Panc1 (cell line): ENCODE measurements at regions not wholly inside any gene's neighbourhood (a gene's known extent, or its start where the extent isn't known, plus 50 kb on each side); places are given as distances from the start of the nearest gene placed in this dataset.

Experiments
- ATAC-seq: fragments of 200-7000 bp; cut with Tn5 transposase; 2 replicates; pipeline ENCODE4 v1.9.1; 2020; ENCODE audit warnings: mild to moderate bottlenecking, moderate library complexity
- BruUV-seq: library from RNA; stranded (reverse); fragments of 400-500 nt; replicated peaks from 2 replicates; lab custom pipeline; 2021; lab: Mats Ljungman, UMichigan
- CTCF ChIA-PET: fragments of 300-600 bp; sonication (Branson Sonifier 250); formaldehyde crosslinking; loops from one replicate; lab custom pipeline; 2022; ENCODE audit warnings: antibody characterized with exemption; lab: Charles Lee
- POLR2A ChIA-PET: fragments of 300-600 bp; sonication (Branson Sonifier 250); formaldehyde crosslinking; loops from one replicate; lab custom pipeline; 2022; ENCODE audit warnings: antibody characterized with exemption; lab: Charles Lee
- DNase-seq: peaks from one replicate; pipeline ENCODE4 v3.0.0-alpha.2; 2010; ENCODE audit warnings: low read depth, low spot score
- H3K27ac ChIP-seq: 2 replicates; pipeline ENCODE4 v1.5.1; 2011; ENCODE audit warnings: mild to moderate bottlenecking, low read length, inconsistent platforms
- H3K27me3 ChIP-seq: fragments of 200-500 bp; sonication (Bioruptor generic); 2 replicates; pipeline ENCODE4 v1.6.0; 2014; ENCODE audit warnings: low read length, inconsistent platforms; ENCODE audit not compliant: control insufficient read depth, insufficient read depth
- H3K36me3 ChIP-seq: fragments of 200-500 bp; sonication (Bioruptor generic); 2 replicates; pipeline ENCODE4 v1.5.1; 2014; ENCODE audit warnings: inconsistent platforms, mild to moderate bottlenecking, low read length, moderate library complexity; ENCODE audit not compliant: control insufficient read depth, insufficient read depth
- H3K4me1 ChIP-seq: 2 replicates; pipeline ENCODE4 v1.5.1; 2011; ENCODE audit warnings: inconsistent platforms, mild to moderate bottlenecking, low read length, moderate library complexity; ENCODE audit not compliant: control insufficient read depth, insufficient read depth
- H3K4me3 ChIP-seq, 2 experiments: 2 replicates each; pipeline ENCODE4 v1.5.1; 2011 to 2012; ENCODE audit warnings: low read depth in 2 of 2, low read length in 2 of 2, mild to moderate bottlenecking in 2 of 2, inconsistent platforms in 1 of 2, moderate library complexity in 1 of 2
- H3K9me3 ChIP-seq: fragments of 200-500 bp; sonication (Bioruptor generic); 2 replicates; pipeline ENCODE4 v1.5.1; 2014; ENCODE audit warnings: low read depth, mild to moderate bottlenecking, inconsistent platforms, low read length, moderate library complexity; ENCODE audit not compliant: control insufficient read depth, insufficient read depth
- POLR2AphosphoS5 ChIP-seq: IDR thresholded peaks from 2 replicates; pipeline ENCODE4 v1.6.1; 2012; ENCODE audit warnings: mild to moderate bottlenecking, low read depth, low read length, moderate library complexity
- SIN3A ChIP-seq: IDR thresholded peaks from 2 replicates; pipeline ENCODE4 v1.6.1; 2012; ENCODE audit warnings: low read depth, mild to moderate bottlenecking, low read length, moderate library complexity, borderline replicate concordance; ENCODE audit not compliant: insufficient read depth
- TCF7L2 ChIP-seq: IDR thresholded peaks from 2 replicates; pipeline ENCODE4 v1.6.1; 2011; ENCODE audit warnings: mild to moderate bottlenecking, low read depth, low read length, inconsistent platforms
- in situ Hi-C: cut with HindIII; loops from 2 replicates; pipeline ENCODE4 v1.10.0; 2016; ENCODE audit warnings: low sequenced_read_pairs, low pct_unique_long_range_greater_than_20kb
- intact Hi-C: fragments of 100-400 bp; cut with micrococcal nuclease; formaldehyde crosslinking; loops from one replicate; pipeline ENCODE4 v1.10.0; 2022; ENCODE audit not compliant: unreplicated experiment
- TF ChIP-seq, protein P1 (sequence below), 2 experiments: IDR thresholded peaks; 2 replicates each; pipeline ENCODE4 v1.6.1; 2011 to 2012; ENCODE audit warnings: low read depth in 2 of 2, control low read depth in 1 of 2, low read length in 1 of 2, mild to moderate bottlenecking in 1 of 2, moderate library complexity in 1 of 2; ENCODE audit not compliant: insufficient read depth in 1 of 2
- TF ChIP-seq, protein P2 (sequence below): fragments of 450-650 bp; IDR thresholded peaks from 2 replicates; pipeline ENCODE4 v1.5.1; 2017; ENCODE audit warnings: mild to moderate bottlenecking

DNA sequence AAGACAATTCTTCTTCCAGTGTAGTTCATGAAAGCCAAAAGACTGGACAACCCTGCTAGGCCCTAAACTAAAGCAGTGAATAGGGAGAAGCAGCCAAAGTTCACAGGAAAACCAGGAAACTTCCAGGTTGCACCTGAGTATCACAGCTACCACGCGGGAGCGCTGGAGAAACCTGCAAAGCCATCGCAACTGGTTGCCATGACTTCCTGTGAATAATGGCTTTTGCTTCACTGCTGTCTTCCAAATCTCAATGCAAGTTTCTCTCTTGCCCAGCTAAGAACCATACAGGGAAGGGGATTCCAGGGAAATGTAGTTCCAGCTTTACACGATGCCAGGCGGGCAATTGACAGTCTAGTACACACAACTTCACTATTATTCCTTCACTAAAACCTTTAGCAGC is 114.1 kb downstream of the GXYLT1 start:
- no peak overlapping the region for H3K4me3 ChIP-seq
- no peaks in the 10 kb centered on the region for H3K27me3 ChIP-seq
- H3K9me3 ChIP-seq = no peaks in the 10 kb centered on the region
- no peaks in the 10 kb centered on the region for H3K36me3 ChIP-seq
- ATAC-seq = no peak
- TF ChIP-seq, protein P1, sequence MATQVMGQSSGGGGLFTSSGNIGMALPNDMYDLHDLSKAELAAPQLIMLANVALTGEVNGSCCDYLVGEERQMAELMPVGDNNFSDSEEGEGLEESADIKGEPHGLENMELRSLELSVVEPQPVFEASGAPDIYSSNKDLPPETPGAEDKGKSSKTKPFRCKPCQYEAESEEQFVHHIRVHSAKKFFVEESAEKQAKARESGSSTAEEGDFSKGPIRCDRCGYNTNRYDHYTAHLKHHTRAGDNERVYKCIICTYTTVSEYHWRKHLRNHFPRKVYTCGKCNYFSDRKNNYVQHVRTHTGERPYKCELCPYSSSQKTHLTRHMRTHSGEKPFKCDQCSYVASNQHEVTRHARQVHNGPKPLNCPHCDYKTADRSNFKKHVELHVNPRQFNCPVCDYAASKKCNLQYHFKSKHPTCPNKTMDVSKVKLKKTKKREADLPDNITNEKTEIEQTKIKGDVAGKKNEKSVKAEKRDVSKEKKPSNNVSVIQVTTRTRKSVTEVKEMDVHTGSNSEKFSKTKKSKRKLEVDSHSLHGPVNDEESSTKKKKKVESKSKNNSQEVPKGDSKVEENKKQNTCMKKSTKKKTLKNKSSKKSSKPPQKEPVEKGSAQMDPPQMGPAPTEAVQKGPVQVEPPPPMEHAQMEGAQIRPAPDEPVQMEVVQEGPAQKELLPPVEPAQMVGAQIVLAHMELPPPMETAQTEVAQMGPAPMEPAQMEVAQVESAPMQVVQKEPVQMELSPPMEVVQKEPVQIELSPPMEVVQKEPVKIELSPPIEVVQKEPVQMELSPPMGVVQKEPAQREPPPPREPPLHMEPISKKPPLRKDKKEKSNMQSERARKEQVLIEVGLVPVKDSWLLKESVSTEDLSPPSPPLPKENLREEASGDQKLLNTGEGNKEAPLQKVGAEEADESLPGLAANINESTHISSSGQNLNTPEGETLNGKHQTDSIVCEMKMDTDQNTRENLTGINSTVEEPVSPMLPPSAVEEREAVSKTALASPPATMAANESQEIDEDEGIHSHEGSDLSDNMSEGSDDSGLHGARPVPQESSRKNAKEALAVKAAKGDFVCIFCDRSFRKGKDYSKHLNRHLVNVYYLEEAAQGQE (IDR thresholded peaks at IDR 0.05; ENCODE audit: insufficient read depth in 1 of 2, low read depth in 2 of 2, low read length in 1 of 2) = no peak
- no peaks in the 10 kb centered on the region for H3K4me1 ChIP-seq
- intact Hi-C loops (no loop called here), in situ Hi-C loops (no loop called here)
- ChIA-PET CTCF (no interaction called here), POLR2A (no interaction called here)
- BruUV-seq = no TSS peak
- H3K27ac ChIP-seq = no peak overlapping the region
- no peak for DNase-seq

DNA sequence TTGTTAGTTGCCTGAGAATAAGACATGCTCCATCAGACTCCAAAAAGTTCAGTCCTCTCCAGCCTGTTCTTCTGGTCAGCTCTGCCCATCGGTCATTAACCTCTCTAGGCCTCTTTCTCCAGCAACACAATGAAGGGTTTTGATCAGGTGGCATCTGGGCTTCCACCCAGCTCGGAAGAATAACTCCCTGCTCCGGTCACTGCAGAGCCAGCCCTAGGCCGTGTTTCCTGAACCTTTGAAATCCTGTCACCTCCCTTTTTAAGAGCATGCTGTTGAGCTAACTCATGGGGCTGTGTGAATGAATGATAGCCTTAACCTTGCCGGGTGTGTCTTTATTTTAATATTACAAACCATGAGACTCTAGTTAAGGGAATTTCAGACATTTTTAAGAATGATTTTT is 117.1 kb downstream of the GXYLT1 start:
- intact Hi-C loops = no loop called here
- POLR2A ChIA-PET = no interaction called here

More for the DNA sequence above, 117.1 kb downstream of the GXYLT1 start:
- Histone ChIP-seq H3K4me3 (no peak overlapping the region), H3K36me3 (no peaks in the 10 kb centered on the region), H3K27me3 (no peaks in the 10 kb centered on the region), H3K27ac (no peak overlapping the region), H3K4me1 (peaks cover 4% of the 10 kb centered on the region; the same call in 1 of the 2 replicates), H3K9me3 (no peaks in the 10 kb centered on the region)
- no TSS peak for BruUV-seq
- CTCF ChIA-PET = no interaction called here
- in situ Hi-C loops = no loop called here
- ATAC-seq (no peak), DNase-seq (no peak)
- TF ChIP-seq, protein P2, sequence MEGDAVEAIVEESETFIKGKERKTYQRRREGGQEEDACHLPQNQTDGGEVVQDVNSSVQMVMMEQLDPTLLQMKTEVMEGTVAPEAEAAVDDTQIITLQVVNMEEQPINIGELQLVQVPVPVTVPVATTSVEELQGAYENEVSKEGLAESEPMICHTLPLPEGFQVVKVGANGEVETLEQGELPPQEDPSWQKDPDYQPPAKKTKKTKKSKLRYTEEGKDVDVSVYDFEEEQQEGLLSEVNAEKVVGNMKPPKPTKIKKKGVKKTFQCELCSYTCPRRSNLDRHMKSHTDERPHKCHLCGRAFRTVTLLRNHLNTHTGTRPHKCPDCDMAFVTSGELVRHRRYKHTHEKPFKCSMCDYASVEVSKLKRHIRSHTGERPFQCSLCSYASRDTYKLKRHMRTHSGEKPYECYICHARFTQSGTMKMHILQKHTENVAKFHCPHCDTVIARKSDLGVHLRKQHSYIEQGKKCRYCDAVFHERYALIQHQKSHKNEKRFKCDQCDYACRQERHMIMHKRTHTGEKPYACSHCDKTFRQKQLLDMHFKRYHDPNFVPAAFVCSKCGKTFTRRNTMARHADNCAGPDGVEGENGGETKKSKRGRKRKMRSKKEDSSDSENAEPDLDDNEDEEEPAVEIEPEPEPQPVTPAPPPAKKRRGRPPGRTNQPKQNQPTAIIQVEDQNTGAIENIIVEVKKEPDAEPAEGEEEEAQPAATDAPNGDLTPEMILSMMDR = no peak
- TF ChIP-seq TCF7L2 (no peak), POLR2AphosphoS5 (no peak), SIN3A (no peak)
- TF ChIP-seq, protein P1 (IDR thresholded peaks at IDR 0.05; ENCODE audit: insufficient read depth in 1 of 2, low read depth in 2 of 2, low read length in 1 of 2) = no peak
